DOHH2 (cell line): ENCODE measurements at regions not wholly inside any gene's neighbourhood (a gene's known extent, or its start where the extent isn't known, plus 50 kb on each side); places are given as distances from the start of the nearest gene placed in this dataset.
"Not testable (repeated sequence)": the region's sequence is repeated elsewhere in the genome, so short reads cannot be mapped to it uniquely, and the experiment has no call there.

ENCODE experiments used
- CTCF ChIP-seq: fragments of 200-600 bp; sonication (generic); IDR thresholded peaks from one replicate; pipeline ENCODE4 v1.5.1; 2014; ENCODE audit warnings: antibody characterized with exemption, mild to moderate bottlenecking, low read depth, low read length; ENCODE audit not compliant: poor library complexity, severe bottlenecking
- EZH2phosphoT487 ChIP-seq: fragments of 200-600 bp; sonication (generic); IDR thresholded peaks from 2 replicates; pipeline ENCODE4 v1.6.1; 2017; ENCODE audit warnings: borderline replicate concordance, mild to moderate bottlenecking, antibody characterized with exemption, low read length, moderate library complexity, mixed read lengths

GRCh38 chr16:88272437-88272836, 110.3 kb upstream of the ZNF469 start:
- TF ChIP-seq CTCF, EZH2phosphoT487: not testable (repeated sequence)
